HepG2 (cell line): ENCODE measurements at regions not wholly inside any gene's neighbourhood (a gene's known extent, or its start where the extent isn't known, plus 50 kb on each side); places are given as distances from the start of the nearest gene placed in this dataset.

Source experiments
- ARID4A ChIP-seq: sonication (generic); formaldehyde crosslinking; IDR thresholded peaks from 2 replicates; pipeline ENCODE4 v1.5.0; 2020; ENCODE audit warnings: mild to moderate bottlenecking, missing genetic modification reagents, borderline replicate concordance
- ARNTL ChIP-seq: sonication (generic); formaldehyde crosslinking; IDR thresholded peaks from 2 replicates; pipeline ENCODE4 v1.4.0; 2020; ENCODE audit warnings: mild to moderate bottlenecking, missing genetic modification reagents
- ATAD3A ChIP-seq: sonication (generic); formaldehyde crosslinking; IDR thresholded peaks from 2 replicates; pipeline ENCODE4 v1.4.0; 2020; ENCODE audit warnings: missing genetic modification reagents
- BRCA1 ChIP-seq: sonication (generic); formaldehyde crosslinking; IDR thresholded peaks from 2 replicates; pipeline ENCODE4 v1.4.0; 2020; ENCODE audit warnings: missing genetic modification reagents
- CENPT ChIP-seq: sonication (generic); formaldehyde crosslinking; IDR thresholded peaks from 2 replicates; pipeline ENCODE4 v1.8.0; 2022; ENCODE audit warnings: low read depth, mild to moderate bottlenecking, moderate library complexity, missing genetic modification reagents
- CTCF ChIP-seq: sonication (generic); formaldehyde crosslinking; IDR thresholded peaks from 2 replicates; pipeline ENCODE4 v1.5.0; 2020; ENCODE audit warnings: mild to moderate bottlenecking, missing genetic modification reagents, moderate library complexity
- DZIP1 ChIP-seq: sonication (generic); formaldehyde crosslinking; IDR thresholded peaks from 2 replicates; pipeline ENCODE4 v1.5.0; 2020; ENCODE audit warnings: mild to moderate bottlenecking, missing genetic modification reagents
- FOXA3 ChIP-seq: IDR thresholded peaks from 2 replicates; pipeline ENCODE4 v1.6.1; 2016; ENCODE audit warnings: missing genetic modification reagents, missing compliant biosample characterization
- KDM2A ChIP-seq: sonication (generic); formaldehyde crosslinking; IDR thresholded peaks from 2 replicates; pipeline ENCODE4 v1.4.0; 2020; ENCODE audit warnings: low read depth, missing genetic modification reagents, borderline replicate concordance
- MTF2 ChIP-seq: sonication (generic); formaldehyde crosslinking; IDR thresholded peaks from 2 replicates; pipeline ENCODE4 v1.5.0; 2020; ENCODE audit warnings: missing genetic modification reagents, borderline replicate concordance
- NAIF1 ChIP-seq: sonication (generic); formaldehyde crosslinking; IDR thresholded peaks from 2 replicates; pipeline ENCODE4 v1.5.0; 2020; ENCODE audit warnings: mild to moderate bottlenecking, missing genetic modification reagents, borderline replicate concordance
- NFIB ChIP-seq: sonication (generic); formaldehyde crosslinking; IDR thresholded peaks from 2 replicates; pipeline ENCODE4 v1.9.0; 2021; ENCODE audit warnings: missing genetic modification reagents, mild to moderate bottlenecking, borderline replicate concordance
- RORA ChIP-seq: sonication (generic); formaldehyde crosslinking; IDR thresholded peaks from 2 replicates; pipeline ENCODE4 v1.5.0; 2020; ENCODE audit warnings: mild to moderate bottlenecking, missing genetic modification reagents, moderate library complexity
- RXRB ChIP-seq: IDR thresholded peaks from 2 replicates; pipeline ENCODE4 v1.6.1; 2016; ENCODE audit warnings: borderline replicate concordance, missing genetic modification reagents, missing compliant biosample characterization
- SALL1 ChIP-seq: sonication (generic); formaldehyde crosslinking; IDR thresholded peaks from 2 replicates; pipeline ENCODE4 v1.8.0; 2022; ENCODE audit warnings: mild to moderate bottlenecking, missing genetic modification reagents
- ZFP82 ChIP-seq: sonication (generic); formaldehyde crosslinking; IDR thresholded peaks from 2 replicates; pipeline ENCODE4 v1.5.1; 2020; ENCODE audit warnings: mild to moderate bottlenecking, missing genetic modification reagents, borderline replicate concordance
- ZNF34 ChIP-seq: sonication (generic); formaldehyde crosslinking; IDR thresholded peaks from 2 replicates; pipeline ENCODE4 v1.4.0; 2020; ENCODE audit warnings: mild to moderate bottlenecking, missing genetic modification reagents, borderline replicate concordance
- ZNF512B ChIP-seq: sonication (generic); formaldehyde crosslinking; IDR thresholded peaks from 2 replicates; pipeline ENCODE4 v1.5.1; 2020; ENCODE audit warnings: missing genetic modification reagents, mild to moderate bottlenecking, borderline replicate concordance
- ZNF570 ChIP-seq: sonication (generic); formaldehyde crosslinking; IDR thresholded peaks from 2 replicates; pipeline ENCODE4 v1.4.0; 2020; ENCODE audit warnings: mild to moderate bottlenecking, missing genetic modification reagents, borderline replicate concordance
- ZNF776 ChIP-seq: sonication (generic); formaldehyde crosslinking; IDR thresholded peaks from 2 replicates; pipeline ENCODE4 v1.4.0; 2020; ENCODE audit warnings: mild to moderate bottlenecking, missing genetic modification reagents

GRCh38 chr12:115313929-115314328 is 630.0 kb upstream of the TBX3 start (continued):
- TF ChIP-seq DZIP1 (CRISPR knock-in tag) (no peak), ZNF570 (CRISPR knock-in tag) (no peak), ARID4A (CRISPR knock-in tag) (no peak), BRCA1 (CRISPR knock-in tag) (no peak), ZNF34 (CRISPR knock-in tag) (no peak), ZFP82 (CRISPR knock-in tag) (no peak), NAIF1 (CRISPR knock-in tag) (no peak), RORA (CRISPR knock-in tag) (no peak), ARNTL (CRISPR knock-in tag) (no peak), CTCF (CRISPR knock-in tag) (no peak), CENPT (CRISPR knock-in tag) (no peak), FOXA3 (CRISPR knock-in tag) (peak; percentile 67), KDM2A (CRISPR knock-in tag) (0 out of 2 replicates have a peak, but pooled peaks have one; percentile 34), ZNF776 (CRISPR knock-in tag) (no peak), ZNF512B (CRISPR knock-in tag) (no peak), ATAD3A (no peak), NFIB (no peak), SALL1 (peak; percentile 89), RXRB (peak; percentile 72; the same call in 1 of the 2 replicates), MTF2 (no peak)
